ENCODE measurements at regions not wholly inside any gene's neighbourhood (a gene's known extent, or its start where the extent isn't known, plus 50 kb on each side); places are given as distances from the start of the nearest gene placed in this dataset.
"Not testable (repeated sequence)": the region's sequence is repeated elsewhere in the genome, so short reads cannot be mapped to it uniquely, and the experiment has no call there.

DNA sequence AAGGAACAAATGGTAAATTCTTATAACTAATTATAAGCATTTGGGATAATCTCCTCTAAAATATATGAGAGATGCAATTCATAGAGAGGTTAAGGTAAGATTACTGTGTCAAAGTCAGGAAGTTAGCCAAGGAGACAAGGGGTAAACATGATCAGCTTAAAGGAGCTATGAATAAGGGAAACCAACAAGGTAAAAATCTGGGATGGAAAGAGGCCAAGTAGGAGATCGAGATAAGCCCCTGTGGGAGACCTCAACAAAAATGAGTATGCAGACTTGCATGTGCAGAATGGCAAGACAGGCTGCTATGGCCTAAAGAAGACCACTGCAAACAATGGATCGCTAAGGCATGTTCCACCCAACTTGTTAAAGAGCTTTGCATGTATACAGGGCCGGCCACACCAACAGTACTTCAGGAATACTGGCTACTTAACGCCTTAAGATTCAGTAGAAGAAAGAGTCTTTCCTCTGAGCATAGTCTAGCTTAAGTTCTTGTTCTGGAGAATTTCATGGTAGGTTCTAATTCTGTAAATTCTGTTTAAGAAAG is 738.6 kb downstream of the GALC start:
- H3K9me3 ChIP-seq (ENCODE audit: low read depth, low read length) = peaks cover 2% of the 10 kb centered on the region
- H3K27ac ChIP-seq (ENCODE audit: low read depth, low read length) = no peak overlapping the region
- no peaks in the 10 kb centered on the region for H4K20me1 ChIP-seq (ENCODE audit: insufficient read depth, low read length)
- no peak for DNase-seq (ENCODE audit: insufficient read length, low spot score, missing footprints)
- TF ChIP-seq, protein P1, sequence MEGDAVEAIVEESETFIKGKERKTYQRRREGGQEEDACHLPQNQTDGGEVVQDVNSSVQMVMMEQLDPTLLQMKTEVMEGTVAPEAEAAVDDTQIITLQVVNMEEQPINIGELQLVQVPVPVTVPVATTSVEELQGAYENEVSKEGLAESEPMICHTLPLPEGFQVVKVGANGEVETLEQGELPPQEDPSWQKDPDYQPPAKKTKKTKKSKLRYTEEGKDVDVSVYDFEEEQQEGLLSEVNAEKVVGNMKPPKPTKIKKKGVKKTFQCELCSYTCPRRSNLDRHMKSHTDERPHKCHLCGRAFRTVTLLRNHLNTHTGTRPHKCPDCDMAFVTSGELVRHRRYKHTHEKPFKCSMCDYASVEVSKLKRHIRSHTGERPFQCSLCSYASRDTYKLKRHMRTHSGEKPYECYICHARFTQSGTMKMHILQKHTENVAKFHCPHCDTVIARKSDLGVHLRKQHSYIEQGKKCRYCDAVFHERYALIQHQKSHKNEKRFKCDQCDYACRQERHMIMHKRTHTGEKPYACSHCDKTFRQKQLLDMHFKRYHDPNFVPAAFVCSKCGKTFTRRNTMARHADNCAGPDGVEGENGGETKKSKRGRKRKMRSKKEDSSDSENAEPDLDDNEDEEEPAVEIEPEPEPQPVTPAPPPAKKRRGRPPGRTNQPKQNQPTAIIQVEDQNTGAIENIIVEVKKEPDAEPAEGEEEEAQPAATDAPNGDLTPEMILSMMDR (IDR thresholded peaks at IDR 0.05; ENCODE audit: extremely low read depth, low read depth, low read length) = no peak
- H2AFZ ChIP-seq (ENCODE audit: low read length) = no peak overlapping the region
- no peaks in the 10 kb centered on the region for H3K36me3 ChIP-seq (ENCODE audit: insufficient read depth, low read length)
- no peaks in the 10 kb centered on the region for H3K27me3 ChIP-seq (ENCODE audit: insufficient read depth, low read length)
- no peaks in the 10 kb centered on the region for H3K79me2 ChIP-seq (ENCODE audit: insufficient read depth, low read length)
- no peaks in the 10 kb centered on the region for H3K4me1 ChIP-seq (ENCODE audit: insufficient read depth, low read length)
- H3K4me3 ChIP-seq (ENCODE audit: insufficient read depth, low read length) = no peak overlapping the region
- H3K4me2 ChIP-seq (ENCODE audit: insufficient read depth, low read length) = no peak overlapping the region

DNA sequence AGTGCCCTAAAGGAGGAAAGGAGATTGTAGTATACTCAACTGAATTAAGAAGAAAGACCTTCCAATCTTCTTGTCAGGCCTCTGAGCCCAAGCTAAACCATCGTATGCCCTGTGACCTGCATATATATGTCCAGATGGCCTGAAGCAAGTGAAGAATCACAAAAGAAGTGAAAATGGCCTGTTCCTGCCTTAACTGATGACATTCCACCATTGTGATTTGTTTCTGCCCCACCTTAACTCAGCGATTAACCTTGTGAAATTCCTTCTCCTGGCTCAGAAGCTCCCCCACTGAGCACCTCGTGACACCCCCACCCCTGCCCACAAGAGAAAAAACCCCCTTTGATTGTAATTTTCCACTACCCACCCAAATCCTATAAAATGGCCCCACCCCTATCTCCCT is 739.2 kb downstream of the GALC start:
- not testable (repeated sequence) for H2AFZ ChIP-seq (ENCODE audit: low read length); H3K4me3 ChIP-seq (ENCODE audit: insufficient read depth, low read length)

DNA sequence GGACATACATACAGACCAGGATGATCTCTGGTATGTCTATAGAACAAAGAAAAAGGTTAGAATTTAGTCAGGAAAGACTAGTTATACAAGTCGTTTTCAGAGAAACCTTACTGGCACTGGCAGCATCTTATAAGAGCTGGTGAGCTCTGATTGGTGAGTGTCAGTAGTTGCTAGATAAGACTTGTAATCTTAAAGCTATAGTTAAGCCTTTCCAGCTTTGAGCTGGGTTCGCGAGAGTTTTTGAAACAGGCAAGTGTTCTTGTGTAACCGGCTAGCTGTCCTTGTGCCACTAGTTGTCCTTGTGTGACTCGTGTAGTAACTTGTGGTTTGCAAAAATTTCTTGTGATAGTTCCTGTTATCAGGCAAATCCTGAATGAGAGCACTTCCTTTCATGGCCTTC is 740.9 kb downstream of the GALC start:
- no peaks in the 10 kb centered on the region for H3K4me1 ChIP-seq (ENCODE audit: insufficient read depth, low read length)
- H2AFZ ChIP-seq (ENCODE audit: low read length) = no peak overlapping the region
- no peaks in the 10 kb centered on the region for H3K79me2 ChIP-seq (ENCODE audit: insufficient read depth, low read length)
- no peaks in the 10 kb centered on the region for H3K9me3 ChIP-seq (ENCODE audit: low read depth, low read length)
- DNase-seq (ENCODE audit: insufficient read length, low spot score, missing footprints) = no peak
- TF ChIP-seq, protein P1 (IDR thresholded peaks at IDR 0.05; ENCODE audit: extremely low read depth, low read depth, low read length) = no peak
- H3K27ac ChIP-seq (ENCODE audit: low read depth, low read length) = no peak overlapping the region
- H3K36me3 ChIP-seq (ENCODE audit: insufficient read depth, low read length) = no peaks in the 10 kb centered on the region
- no peak overlapping the region for H3K4me3 ChIP-seq (ENCODE audit: insufficient read depth, low read length)
- no peaks in the 10 kb centered on the region for H3K27me3 ChIP-seq (ENCODE audit: insufficient read depth, low read length)
- H4K20me1 ChIP-seq (ENCODE audit: insufficient read depth, low read length) = no peaks in the 10 kb centered on the region
- no peak overlapping the region for H3K4me2 ChIP-seq (ENCODE audit: insufficient read depth, low read length)

More for the DNA sequence above, 739.2 kb downstream of the GALC start:
- H3K79me2 ChIP-seq (ENCODE audit: insufficient read depth, low read length); H3K36me3 ChIP-seq (ENCODE audit: insufficient read depth, low read length); H3K27ac ChIP-seq (ENCODE audit: low read depth, low read length); H4K20me1 ChIP-seq (ENCODE audit: insufficient read depth, low read length); DNase-seq (ENCODE audit: insufficient read length, low spot score, missing footprints); H3K4me2 ChIP-seq (ENCODE audit: insufficient read depth, low read length); H3K4me1 ChIP-seq (ENCODE audit: insufficient read depth, low read length); H3K9me3 ChIP-seq (ENCODE audit: low read depth, low read length); H3K27me3 ChIP-seq (ENCODE audit: insufficient read depth, low read length): not testable (repeated sequence)

DNA sequence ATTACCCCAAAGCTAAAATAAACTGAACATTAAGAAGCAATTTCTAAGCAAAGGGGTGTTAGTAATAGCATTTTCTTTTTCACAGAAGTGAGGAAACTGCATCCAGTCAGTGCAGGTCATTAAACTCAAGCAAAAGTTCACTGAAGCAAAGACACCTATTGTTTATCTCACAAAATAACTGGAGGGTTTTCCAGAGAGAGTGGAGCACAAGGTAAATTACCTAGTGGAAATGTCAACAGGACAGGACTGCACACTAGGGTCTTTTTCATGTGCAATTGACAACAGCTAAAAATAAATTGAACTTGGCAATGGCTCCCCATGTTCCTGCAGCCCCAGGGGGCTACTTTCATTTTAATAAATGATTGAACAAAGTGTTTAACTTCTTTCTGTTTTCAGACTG is 742.0 kb downstream of the GALC start:
- Histone ChIP-seq H3K4me3 (ENCODE audit: insufficient read depth, low read length) (no peak overlapping the region), H2AFZ (ENCODE audit: low read length) (no peak overlapping the region), H3K27ac (ENCODE audit: low read depth, low read length) (no peak overlapping the region), H3K36me3 (ENCODE audit: insufficient read depth, low read length) (no peaks in the 10 kb centered on the region), H3K27me3 (ENCODE audit: insufficient read depth, low read length) (no peaks in the 10 kb centered on the region), H4K20me1 (ENCODE audit: insufficient read depth, low read length) (no peaks in the 10 kb centered on the region), H3K4me2 (ENCODE audit: insufficient read depth, low read length) (no peak overlapping the region), H3K79me2 (ENCODE audit: insufficient read depth, low read length) (no peaks in the 10 kb centered on the region), H3K4me1 (ENCODE audit: insufficient read depth, low read length) (no peaks in the 10 kb centered on the region), H3K9me3 (ENCODE audit: low read depth, low read length) (no peaks in the 10 kb centered on the region)
- TF ChIP-seq, protein P1 (IDR thresholded peaks at IDR 0.05; ENCODE audit: extremely low read depth, low read depth, low read length) = no peak
- no peak for DNase-seq (ENCODE audit: insufficient read length, low spot score, missing footprints)
